Nephron progenitor cell (in vitro differentiated cells): ENCODE measurements at regions not wholly inside any gene's neighbourhood (a gene's known extent, or its start where the extent isn't known, plus 50 kb on each side); places are given as distances from the start of the nearest gene placed in this dataset.

Source experiments
- DNase-seq: peaks from one replicate; pipeline ENCODE4 v3.0.0; 2021
- H3K27ac Mint-ChIP-seq: 2 replicates; pipeline ENCODE4 v1.8.0; 2021; ENCODE audit warnings: mild to moderate bottlenecking, moderate library complexity, mixed read lengths
- H3K27me3 Mint-ChIP-seq: 2 replicates; pipeline ENCODE4 v1.8.0; 2021; ENCODE audit warnings: mild to moderate bottlenecking, low read depth, mixed read lengths; ENCODE audit not compliant: poor library complexity
- H3K36me3 Mint-ChIP-seq: 2 replicates; pipeline ENCODE4 v1.8.0; 2021; ENCODE audit warnings: low read depth, mixed read lengths
- H3K4me1 Mint-ChIP-seq: 2 replicates; pipeline ENCODE4 v1.8.0; 2021; ENCODE audit warnings: mixed read lengths
- H3K4me3 Mint-ChIP-seq: 2 replicates; pipeline ENCODE4 v1.8.0; 2021; ENCODE audit warnings: mild to moderate bottlenecking, moderate library complexity, mixed read lengths
- H3K9me3 Mint-ChIP-seq: 2 replicates; pipeline ENCODE4 v1.8.0; 2021; ENCODE audit warnings: mild to moderate bottlenecking, moderate library complexity, mixed read lengths
- CTCF ChIP-seq: fragments of 200-600 bp; sonication (generic); IDR thresholded peaks from 2 replicates; pipeline ENCODE4 v1.5.0; 2021; ENCODE audit warnings: antibody characterized with exemption

- H3K27ac Mint-ChIP-seq: no peak overlapping the region
- H3K4me1 Mint-ChIP-seq: peaks cover 42% of the 10 kb centered on the region
- no peaks in the 10 kb centered on the region for H3K27me3 Mint-ChIP-seq
- TF ChIP-seq CTCF: no peak
- no peak for DNase-seq
- H3K4me3 Mint-ChIP-seq: no peak overlapping the region
- no peaks in the 10 kb centered on the region for H3K36me3 Mint-ChIP-seq
- no peaks in the 10 kb centered on the region for H3K9me3 Mint-ChIP-seq
Measured at GRCh38 chr5:54696931-54697330, 179.4 kb downstream of the SNX18 start.

DNA sequence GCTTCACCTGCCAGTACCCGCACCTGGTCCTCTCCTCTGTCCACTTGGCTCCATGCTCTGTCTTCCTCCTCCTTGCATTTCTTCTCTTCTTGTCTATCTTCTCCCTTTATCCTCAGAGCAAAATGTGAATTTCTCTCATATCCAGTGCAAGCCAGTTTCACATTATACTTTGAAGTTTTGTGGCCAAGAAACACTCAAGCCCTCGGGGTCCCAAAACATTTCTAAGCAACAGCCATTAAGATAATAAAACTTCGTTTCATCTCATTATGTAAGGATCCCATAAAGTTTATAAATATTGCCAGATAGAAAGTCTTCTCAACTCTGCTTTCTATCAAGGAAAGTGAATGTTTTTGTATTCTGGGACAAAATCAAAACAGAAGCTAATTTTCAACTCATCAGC is 178.8 kb downstream of the SNX18 start:
- Mint-ChIP-seq H3K4me1 (peaks cover 36% of the 10 kb centered on the region), H3K9me3 (no peaks in the 10 kb centered on the region), H3K27me3 (peaks cover 1% of the 10 kb centered on the region), H3K4me3 (no peak overlapping the region), H3K27ac (no peak overlapping the region), H3K36me3 (no peaks in the 10 kb centered on the region)
- TF ChIP-seq CTCF: no peak
- no peak for DNase-seq

- Mint-ChIP-seq H3K4me3 (no peak overlapping the region), H3K9me3 (no peaks in the 10 kb centered on the region), H3K27me3 (peaks cover 6% of the 10 kb centered on the region), H3K36me3 (no peaks in the 10 kb centered on the region), H3K4me1 (peaks cover 35% of the 10 kb centered on the region), H3K27ac (no peak overlapping the region)
- TF ChIP-seq CTCF: no peak
- no peak for DNase-seq
Measured at GRCh38 chr5:54695198-54695966, 177.8 kb downstream of the SNX18 start.

DNA sequence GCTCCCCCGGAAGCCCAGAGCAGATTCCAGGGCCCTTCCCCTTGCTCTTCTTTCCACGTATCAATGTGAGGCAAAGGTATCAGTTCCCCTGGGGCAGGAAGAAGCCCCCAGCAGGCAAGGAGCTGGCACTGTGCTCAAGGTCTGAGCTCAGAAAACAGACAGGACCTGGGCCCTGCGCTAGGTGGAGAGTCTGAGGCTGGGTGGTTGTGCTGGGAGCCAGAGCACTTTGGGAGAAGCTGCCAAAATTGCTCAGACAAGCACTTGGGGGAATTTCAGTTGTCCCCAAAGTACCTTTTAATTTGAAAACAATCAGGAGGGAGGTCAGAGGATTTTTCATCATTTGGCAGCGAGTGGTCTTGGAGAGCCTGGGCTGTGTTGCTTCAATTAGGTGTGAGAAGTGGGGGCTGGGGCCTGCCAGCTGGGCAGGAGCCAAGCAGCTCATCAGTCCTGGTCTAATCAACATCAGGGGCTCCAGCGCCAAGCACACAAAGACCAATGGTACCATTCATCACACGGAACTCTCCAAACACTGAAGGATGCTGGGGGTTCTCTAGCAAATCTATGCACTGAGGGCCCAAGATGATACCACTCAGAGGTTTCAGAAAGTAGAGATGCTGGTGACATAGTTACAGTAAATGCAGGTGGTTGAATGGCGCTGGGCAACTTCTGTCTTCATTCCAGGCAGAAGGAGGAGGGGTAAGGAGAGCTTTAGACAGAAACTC is 176.5 kb downstream of the SNX18 start:
- Mint-ChIP-seq H3K27me3 (peaks cover 6% of the 10 kb centered on the region), H3K9me3 (no peaks in the 10 kb centered on the region), H3K27ac (no peak overlapping the region), H3K36me3 (no peaks in the 10 kb centered on the region), H3K4me3 (no peak overlapping the region), H3K4me1 (peaks cover 35% of the 10 kb centered on the region)
- TF ChIP-seq CTCF: no peak
- no peak for DNase-seq

- Mint-ChIP-seq H3K4me3 (no peak overlapping the region), H3K9me3 (peaks cover 9% of the 10 kb centered on the region), H3K27me3 (peaks cover 6% of the 10 kb centered on the region), H3K36me3 (peaks cover under 1% of the 10 kb centered on the region), H3K4me1 (peaks cover 31% of the 10 kb centered on the region), H3K27ac (no peak overlapping the region)
- no peak for TF ChIP-seq CTCF
- DNase-seq: no peak
Measured at GRCh38 chr5:54692631-54693030, 175.1 kb downstream of the SNX18 start.
